MM.1S (cell line): ENCODE measurements at regions not wholly inside any gene's neighbourhood (a gene's known extent, or its start where the extent isn't known, plus 50 kb on each side); places are given as distances from the start of the nearest gene placed in this dataset.

Experiments
- DNase-seq: peaks from one replicate; pipeline ENCODE4 v3.0.0-alpha.2; 2015
- H2AFZ ChIP-seq: fragments of 300-600 bp; sonication (generic); 2 replicates; pipeline ENCODE4 v1.6.0; 2016; ENCODE audit warnings: antibody characterized with exemption, low read length
- H3F3A ChIP-seq: fragments of 300-600 bp; sonication (generic); 2 replicates; pipeline ENCODE4 v1.6.1; 2016; ENCODE audit warnings: mild to moderate bottlenecking, antibody characterized with exemption, low read length, moderate library complexity, mixed read lengths; ENCODE audit not compliant: insufficient read depth
- H3K27ac ChIP-seq: fragments of 300-600 bp; sonication (generic); 2 replicates; pipeline ENCODE4 v1.5.1; 2016; ENCODE audit warnings: mild to moderate bottlenecking, low read length
- H3K27me3 ChIP-seq: fragments of 300-600 bp; sonication (generic); replicated peaks from 2 replicates; pipeline ENCODE4 v1.6.0; 2016; ENCODE audit warnings: low read length; ENCODE audit not compliant: insufficient read depth
- H3K36me3 ChIP-seq: fragments of 300-600 bp; sonication (generic); replicated peaks from 2 replicates; pipeline ENCODE4 v1.6.1; 2016; ENCODE audit warnings: mild to moderate bottlenecking, low read length, mixed read lengths; ENCODE audit not compliant: insufficient read depth
- H3K4me1 ChIP-seq: fragments of 300-600 bp; sonication (generic); 2 replicates; pipeline ENCODE4 v1.6.1; 2016; ENCODE audit warnings: low read length, mixed read lengths
- H3K4me2 ChIP-seq: fragments of 300-600 bp; sonication (generic); 2 replicates; pipeline ENCODE4 v1.6.0; 2016; ENCODE audit warnings: low read depth, low read length
- H3K4me3 ChIP-seq: fragments of 300-600 bp; sonication (generic); 2 replicates; pipeline ENCODE4 v1.5.1; 2016; ENCODE audit warnings: low read length, mixed read lengths
- H3K79me2 ChIP-seq: fragments of 300-600 bp; sonication (generic); 2 replicates; pipeline ENCODE4 v1.6.1; 2016; ENCODE audit warnings: mixed run types, low read length, mixed read lengths
- H3K9ac ChIP-seq: fragments of 300-600 bp; sonication (generic); 2 replicates; pipeline ENCODE4 v1.6.1; 2016; ENCODE audit warnings: low read length, mixed read lengths
- H3K9me2 ChIP-seq: fragments of 300-600 bp; sonication (generic); replicated peaks from 2 replicates; pipeline ENCODE4 v1.6.1; 2016; ENCODE audit warnings: mild to moderate bottlenecking, low read length, mixed read lengths; ENCODE audit not compliant: insufficient read depth
- H3K9me3 ChIP-seq: fragments of 300-600 bp; sonication (generic); replicated peaks from 2 replicates; pipeline ENCODE4 v1.6.1; 2016; ENCODE audit warnings: mild to moderate bottlenecking, low read length, mixed read lengths; ENCODE audit not compliant: insufficient read depth
- H4K20me1 ChIP-seq: fragments of 300-600 bp; sonication (generic); 2 replicates; pipeline ENCODE4 v1.6.1; 2016; ENCODE audit warnings: mild to moderate bottlenecking, low read length, moderate library complexity, mixed read lengths; ENCODE audit not compliant: insufficient read depth
- EZH2 ChIP-seq: fragments of 300-600 bp; sonication (generic); optimal IDR thresholded peaks from 2 replicates; pipeline ENCODE3; 2017; ENCODE audit warnings: low read depth, mild to moderate bottlenecking, antibody characterized with exemption, low read length, mixed read lengths
- EZH2phosphoT487 ChIP-seq: fragments of 300-600 bp; sonication (generic); IDR thresholded peaks from 2 replicates; pipeline ENCODE4 v1.6.1; 2018; ENCODE audit warnings: antibody characterized with exemption, low read length
- TF ChIP-seq, protein P1 (sequence below): fragments of 300-600 bp; sonication (generic); IDR thresholded peaks from 2 replicates; pipeline ENCODE4 v1.5.1; 2016; ENCODE audit warnings: antibody characterized with exemption, low read length, mixed read lengths

DNA sequence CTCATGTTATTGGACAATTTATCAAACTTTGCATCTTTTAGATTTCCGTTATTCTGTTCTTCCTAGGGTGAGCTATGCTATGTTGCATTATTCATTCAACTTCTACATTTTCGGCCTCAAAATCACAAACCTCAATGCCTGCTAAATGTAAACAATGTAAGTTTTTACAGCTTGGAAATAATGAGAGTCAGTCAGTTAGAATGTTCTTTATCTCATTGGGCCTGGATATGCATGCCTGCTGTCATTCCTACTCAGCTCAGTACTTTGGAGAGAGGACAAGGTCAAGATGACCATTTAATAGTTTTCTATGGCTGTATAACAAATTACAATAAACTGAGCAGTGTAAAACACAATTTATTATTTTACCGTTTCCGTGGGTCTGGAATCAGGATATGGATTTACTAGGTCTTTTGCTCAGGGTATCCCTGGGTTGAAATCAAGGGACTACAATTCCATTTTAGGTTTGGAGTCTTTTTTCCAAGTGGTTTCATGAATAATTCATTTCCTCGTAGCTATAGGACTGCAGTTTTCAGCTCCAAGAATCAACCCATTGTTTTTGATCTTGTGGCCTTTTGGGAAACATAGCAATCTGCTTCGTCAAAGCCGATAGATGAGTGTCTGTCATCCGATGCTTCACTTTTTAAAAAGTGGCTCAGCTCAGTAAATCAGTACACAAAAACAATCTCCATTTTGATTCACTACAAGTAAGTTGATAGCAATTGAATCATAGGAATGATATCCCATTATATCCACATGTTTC is 1143.2 kb upstream of the CDH6 start:
- Histone ChIP-seq H4K20me1 (no peaks in the 10 kb centered on the region), H3F3A (no peaks in the 10 kb centered on the region)

DNA sequence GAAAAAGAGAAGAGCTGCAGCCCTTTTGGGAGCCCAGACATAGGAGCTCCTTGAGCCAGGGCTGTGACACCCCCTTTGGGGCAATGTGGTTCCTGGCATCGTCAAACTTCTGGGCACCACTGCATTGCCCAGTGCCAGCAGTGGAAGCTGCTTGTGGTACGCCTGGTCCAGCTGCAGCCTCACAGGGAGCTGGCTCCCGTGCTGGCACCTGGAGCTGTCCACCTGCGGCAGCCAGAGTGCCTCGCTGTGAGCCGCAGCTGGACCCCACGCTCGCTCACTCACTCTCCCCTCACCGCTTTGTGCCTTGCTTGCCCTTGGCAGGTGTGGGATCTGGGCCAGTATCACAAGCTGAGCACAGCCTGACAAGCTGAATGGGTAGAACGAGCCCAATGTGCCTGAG is 1150.8 kb upstream of the CDH6 start:
- H3K9me3 ChIP-seq = no peaks in the 10 kb centered on the region
- H3K9ac ChIP-seq = no peak overlapping the region
- no peak overlapping the region for H3K4me2 ChIP-seq
- no peak overlapping the region for H3K27ac ChIP-seq
- H3F3A ChIP-seq = no peaks in the 10 kb centered on the region
- no peaks in the 10 kb centered on the region for H3K27me3 ChIP-seq
- H3K4me1 ChIP-seq = no peaks in the 10 kb centered on the region
- TF ChIP-seq EZH2phosphoT487 (no peak), EZH2 (no peak)
- TF ChIP-seq, protein P1, sequence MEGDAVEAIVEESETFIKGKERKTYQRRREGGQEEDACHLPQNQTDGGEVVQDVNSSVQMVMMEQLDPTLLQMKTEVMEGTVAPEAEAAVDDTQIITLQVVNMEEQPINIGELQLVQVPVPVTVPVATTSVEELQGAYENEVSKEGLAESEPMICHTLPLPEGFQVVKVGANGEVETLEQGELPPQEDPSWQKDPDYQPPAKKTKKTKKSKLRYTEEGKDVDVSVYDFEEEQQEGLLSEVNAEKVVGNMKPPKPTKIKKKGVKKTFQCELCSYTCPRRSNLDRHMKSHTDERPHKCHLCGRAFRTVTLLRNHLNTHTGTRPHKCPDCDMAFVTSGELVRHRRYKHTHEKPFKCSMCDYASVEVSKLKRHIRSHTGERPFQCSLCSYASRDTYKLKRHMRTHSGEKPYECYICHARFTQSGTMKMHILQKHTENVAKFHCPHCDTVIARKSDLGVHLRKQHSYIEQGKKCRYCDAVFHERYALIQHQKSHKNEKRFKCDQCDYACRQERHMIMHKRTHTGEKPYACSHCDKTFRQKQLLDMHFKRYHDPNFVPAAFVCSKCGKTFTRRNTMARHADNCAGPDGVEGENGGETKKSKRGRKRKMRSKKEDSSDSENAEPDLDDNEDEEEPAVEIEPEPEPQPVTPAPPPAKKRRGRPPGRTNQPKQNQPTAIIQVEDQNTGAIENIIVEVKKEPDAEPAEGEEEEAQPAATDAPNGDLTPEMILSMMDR = no peak
- H3K9me2 ChIP-seq = no peaks in the 10 kb centered on the region
- no peaks in the 10 kb centered on the region for H4K20me1 ChIP-seq
- no peaks in the 10 kb centered on the region for H3K36me3 ChIP-seq
- H3K79me2 ChIP-seq = no peaks in the 10 kb centered on the region
- no peak overlapping the region for H2AFZ ChIP-seq
- no peak overlapping the region for H3K4me3 ChIP-seq
- no peak for DNase-seq

More for the DNA sequence above, 1143.2 kb upstream of the CDH6 start:
- Histone ChIP-seq H3K79me2 (no peaks in the 10 kb centered on the region), H3K27ac (no peak overlapping the region), H3K9me2 (no peaks in the 10 kb centered on the region), H3K27me3 (no peaks in the 10 kb centered on the region), H3K4me3 (no peak overlapping the region), H3K4me1 (no peaks in the 10 kb centered on the region), H3K4me2 (no peak overlapping the region), H3K36me3 (no peaks in the 10 kb centered on the region), H2AFZ (no peak overlapping the region), H3K9me3 (no peaks in the 10 kb centered on the region), H3K9ac (no peak overlapping the region)
- no peak for DNase-seq
- TF ChIP-seq EZH2phosphoT487 = no peak
- TF ChIP-seq EZH2 = no peak
- TF ChIP-seq, protein P1 = no peak

DNA sequence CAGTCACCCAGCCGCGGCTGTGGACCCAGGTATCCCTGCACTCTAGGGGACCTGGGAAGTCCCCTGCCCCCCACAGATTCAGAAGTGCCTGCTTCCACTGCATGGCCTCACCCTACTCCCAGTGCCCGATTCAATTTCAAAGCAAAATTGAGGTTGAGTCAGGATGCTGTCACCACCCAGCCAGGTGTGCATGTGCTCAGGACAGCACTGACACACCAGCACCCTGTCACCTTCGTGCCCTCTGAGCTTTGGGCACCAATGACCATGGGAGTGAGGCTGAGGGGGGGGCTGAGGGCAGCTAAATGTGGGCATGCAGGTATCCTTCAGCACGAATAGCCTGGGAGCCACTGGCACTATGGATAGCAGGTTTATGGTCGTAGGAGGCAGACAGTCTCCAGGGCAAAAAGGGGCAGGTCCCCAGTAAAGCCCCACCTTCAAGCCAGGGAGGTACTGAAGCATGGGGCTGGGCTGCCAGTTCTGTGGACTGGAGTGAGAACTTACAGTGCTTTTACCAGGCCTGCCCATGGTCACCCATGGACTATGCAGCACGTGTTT is 1151.6 kb upstream of the CDH6 start:
- no peaks in the 10 kb centered on the region for H3K36me3 ChIP-seq
- H4K20me1 ChIP-seq = no peaks in the 10 kb centered on the region
- no peak for DNase-seq
- H3K4me1 ChIP-seq = no peaks in the 10 kb centered on the region
- no peak overlapping the region for H3K9ac ChIP-seq
- H3F3A ChIP-seq = no peaks in the 10 kb centered on the region
- no peak overlapping the region for H3K4me2 ChIP-seq
- no peaks in the 10 kb centered on the region for H3K9me2 ChIP-seq
- no peaks in the 10 kb centered on the region for H3K27me3 ChIP-seq
- H3K9me3 ChIP-seq = no peaks in the 10 kb centered on the region
- H3K4me3 ChIP-seq = no peak overlapping the region
- no peak overlapping the region for H2AFZ ChIP-seq
- no peak overlapping the region for H3K27ac ChIP-seq
- TF ChIP-seq, protein P1 = no peak
- TF ChIP-seq EZH2phosphoT487 (no peak), EZH2 (no peak)
- no peaks in the 10 kb centered on the region for H3K79me2 ChIP-seq
